GM12872 (cell line): ENCODE measurements at regions not wholly inside any gene's neighbourhood (a gene's known extent, or its start where the extent isn't known, plus 50 kb on each side); places are given as distances from the start of the nearest gene placed in this dataset.

Experiments
- CTCF ChIP-seq: IDR thresholded peaks from 3 replicates; pipeline ENCODE4 v1.5.1; 2011; ENCODE audit warnings: low read depth, mild to moderate bottlenecking, low read length, moderate library complexity; ENCODE audit not compliant: insufficient read depth

- no peak for TF ChIP-seq CTCF
Observed at GRCh38 chr5:45017568-45017967, 208.8 kb downstream of the MRPS30 start.

GRCh38 chr5:45029553-45029952 is 220.8 kb downstream of the MRPS30 start:
- no peak for TF ChIP-seq CTCF

- TF ChIP-seq CTCF, result no peak
Observed at GRCh38 chr5:45035991-45036390, 227.2 kb downstream of the MRPS30 start.

- TF ChIP-seq CTCF, result no peak
Observed at GRCh38 chr5:45037927-45038326, 229.2 kb downstream of the MRPS30 start.

- TF ChIP-seq CTCF, result peak; percentile 65
Observed at GRCh38 chr5:45038366-45038987, 229.7 kb downstream of the MRPS30 start.

- no peak for TF ChIP-seq CTCF
Observed at GRCh38 chr5:45042283-45042682, 233.5 kb downstream of the MRPS30 start.

- TF ChIP-seq CTCF, result no peak
Observed at GRCh38 chr5:45057564-45057963, 248.8 kb downstream of the MRPS30 start.
